Left cardiac atrium (tissue), 4 donors: ENCODE measurements at regions not wholly inside any gene's neighbourhood (a gene's known extent, or its start where the extent isn't known, plus 50 kb on each side); places are given as distances from the start of the nearest gene placed in this dataset.
A peak's percentile ranks its signal among the peaks of the same experiment; 100 is the strongest.

Experiments used
- ATAC-seq, 2 donors: fragments of 200-7000 bp; cut with Tn5 transposase; one replicate each; pipeline ENCODE4 v1.9.1; 2020; ENCODE audit warnings: mild to moderate bottlenecking in 2 of 2, moderate library complexity in 2 of 2
- DNase-seq: peaks from one replicate; pipeline ENCODE4 v3.0.0-alpha.2; 2020
- intact Hi-C, 2 donors: fragments of 100-400 bp; cut with DNase I; formaldehyde crosslinking; loops; one replicate each; pipeline versions ENCODE4 v1.14.1 to v1.15.1; 2022 to 2023
- donor health status: DM: no; HTN: yes; CAD: no.
- donor health status: DM: no; HTN: yes; CAD: no; lungs with severe emphysema.
- donor health status: DM: yes; HTN: yes; CAD: no.
- donor health status: Dilated cardiomyopathy.

DNA sequence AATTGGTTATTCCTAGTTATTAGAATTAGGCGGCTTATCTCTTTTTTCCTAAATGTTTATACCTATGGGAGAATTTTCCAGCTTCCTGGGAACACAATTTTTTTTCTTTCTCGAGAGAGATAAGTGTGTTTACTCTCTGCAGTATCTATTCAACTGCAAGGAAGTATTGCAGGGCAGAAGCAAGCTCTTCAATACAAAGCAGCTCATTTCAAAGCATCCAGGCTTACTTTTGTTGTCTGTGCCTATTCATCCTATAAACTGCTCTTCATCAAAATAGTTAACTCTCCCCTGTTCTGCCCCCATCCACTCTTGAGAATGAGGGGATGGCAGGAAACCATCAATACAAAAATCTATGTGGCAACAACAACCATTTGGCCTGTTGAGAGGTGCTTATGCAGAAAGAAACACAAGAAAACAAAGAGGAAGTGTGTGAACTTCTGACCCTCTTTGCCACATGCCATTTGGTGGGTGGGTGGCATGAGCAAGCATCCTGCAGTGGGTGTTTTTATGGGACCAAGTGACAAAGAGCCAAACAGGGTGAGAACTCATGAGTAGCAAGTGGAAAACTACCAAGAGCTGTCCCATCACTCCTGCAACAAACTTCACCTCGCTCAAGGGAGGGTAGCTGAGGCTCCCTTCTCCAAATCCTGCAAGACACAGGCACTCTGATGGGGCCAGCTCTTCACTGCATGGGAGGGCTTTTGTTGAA lies 50.6 kb upstream of the MRPS6 start:
- DNase-seq (no peak), ATAC-seq (peak in 1 of 2 donors; percentile 38)
- intact Hi-C loops = no loop called here

GRCh38 chr21:34021726-34022125 lies 51.7 kb upstream of the MRPS6 start:
- no peak for DNase-seq
- no peak for ATAC-seq
- intact Hi-C loops = no loop called here

- intact Hi-C loops = no loop called here
- ATAC-seq = no peak
- DNase-seq = no peak
Observed at GRCh38 chr21:34020983-34021553, 52.3 kb upstream of the MRPS6 start.

DNA sequence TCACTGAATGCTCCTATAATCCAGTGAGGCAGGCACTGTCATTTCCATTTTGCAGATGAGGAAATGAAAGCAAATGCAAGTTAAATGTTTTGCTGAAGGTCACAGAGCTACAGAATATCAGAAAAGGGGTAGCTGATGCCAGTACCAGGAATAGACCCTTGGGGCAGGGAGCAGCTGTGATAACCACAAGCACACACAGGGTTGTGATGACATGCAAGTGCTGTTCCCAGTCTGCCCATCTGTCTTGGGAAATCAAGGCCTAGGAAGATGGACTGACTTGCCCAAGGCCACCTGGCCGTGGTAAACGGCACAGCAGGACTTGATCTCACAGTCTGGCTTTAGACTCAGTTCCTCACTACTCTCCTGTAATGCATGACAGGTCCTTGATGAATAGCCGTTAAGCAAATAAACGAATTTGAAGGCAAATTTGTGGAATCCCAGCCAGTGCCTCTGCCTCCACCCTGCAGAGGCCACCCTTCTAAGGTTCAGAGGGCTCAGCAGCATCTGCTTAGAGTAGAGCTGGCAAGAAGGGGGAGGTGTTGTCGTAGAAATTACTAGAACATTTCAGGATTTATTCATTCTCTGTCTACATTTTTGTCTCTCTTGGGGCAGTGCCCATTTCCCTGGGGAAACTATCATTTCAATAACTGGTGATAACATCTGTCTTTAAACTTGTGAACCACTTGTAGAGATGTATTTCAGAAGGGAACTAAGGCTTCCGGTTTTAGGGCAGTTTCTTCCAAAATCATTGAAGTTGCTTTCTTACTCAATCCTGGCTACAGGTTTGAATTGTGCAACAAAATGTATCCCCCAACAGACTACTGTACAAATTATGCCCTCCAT lies 53.2 kb upstream of the MRPS6 start:
- DNase-seq (no peak), ATAC-seq (peak in 1 of 2 donors; percentile 63)
- intact Hi-C loops = no loop called here

DNA sequence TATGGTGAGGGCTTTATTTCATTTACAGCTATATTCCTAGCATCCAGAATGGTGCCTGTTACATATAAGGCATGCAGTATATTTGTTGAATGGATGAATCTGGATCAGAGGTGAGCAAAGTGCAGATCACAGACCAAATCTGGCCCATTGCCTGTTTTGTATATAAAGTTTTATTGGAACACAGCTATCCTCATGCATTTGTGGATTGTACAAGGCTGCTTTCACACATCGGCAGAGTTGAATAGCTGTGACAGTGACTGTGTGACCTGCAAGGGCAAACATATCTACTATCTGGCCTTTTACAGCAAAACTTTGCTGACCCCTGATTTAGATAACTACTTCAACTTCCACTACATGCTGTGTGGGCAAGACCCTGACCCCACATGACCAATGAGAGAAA lies 54.0 kb upstream of the MRPS6 start:
- no peak for DNase-seq
- no peak for ATAC-seq
- intact Hi-C loops = no loop called here

DNA sequence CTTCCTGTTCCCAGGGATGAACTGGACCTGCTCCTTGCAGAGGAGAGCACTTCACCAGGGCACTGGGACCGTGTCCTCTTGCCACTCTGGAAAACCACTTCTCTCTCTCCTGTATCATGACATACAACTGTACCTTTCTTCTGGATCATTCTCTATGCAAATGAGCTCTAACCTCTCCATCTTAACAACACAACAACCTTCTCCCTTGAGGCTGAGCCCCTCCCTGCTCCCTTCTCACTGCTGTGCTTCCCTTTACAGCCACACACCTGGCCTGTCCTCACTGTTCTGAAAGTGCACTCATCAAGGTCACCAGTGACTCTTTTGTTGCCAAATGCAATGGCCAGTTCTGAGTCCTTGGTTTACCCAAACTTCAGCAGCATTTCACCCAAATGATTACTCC lies 54.5 kb upstream of the MRPS6 start:
- DNase-seq (no peak), ATAC-seq (no peak)
- intact Hi-C loops = no loop called here

DNA sequence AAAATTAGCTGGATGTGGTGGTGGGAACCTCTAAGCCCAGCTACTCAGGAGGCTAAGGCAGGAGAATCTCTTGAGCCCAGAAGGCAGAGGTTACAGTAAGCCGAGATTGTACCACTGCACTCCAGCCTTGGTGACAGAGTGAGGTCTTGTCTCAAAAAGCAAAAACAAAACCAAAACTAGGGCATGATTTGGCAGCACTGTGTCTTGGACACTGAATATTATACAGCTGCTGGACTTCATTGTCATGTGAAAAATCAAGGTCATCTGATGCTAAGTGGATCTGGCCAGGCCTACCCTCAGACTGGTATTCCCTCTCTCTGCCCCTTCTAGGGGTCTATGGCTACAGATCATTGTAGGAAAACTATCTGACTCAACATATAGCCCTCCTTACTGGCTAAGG lies 55.2 kb upstream of the MRPS6 start:
- no peak for DNase-seq
- intact Hi-C loops = no loop called here
- ATAC-seq = no peak

GRCh38 chr21:34017039-34017961 lies 56.1 kb upstream of the MRPS6 start:
- intact Hi-C loops = no loop called here
- DNase-seq (no peak), ATAC-seq (no peak)

- intact Hi-C loops = no loop called here
- DNase-seq (no peak), ATAC-seq (peak; percentile 39 to 74)
Observed at GRCh38 chr21:34012640-34013039, 60.7 kb upstream of the MRPS6 start.

DNA sequence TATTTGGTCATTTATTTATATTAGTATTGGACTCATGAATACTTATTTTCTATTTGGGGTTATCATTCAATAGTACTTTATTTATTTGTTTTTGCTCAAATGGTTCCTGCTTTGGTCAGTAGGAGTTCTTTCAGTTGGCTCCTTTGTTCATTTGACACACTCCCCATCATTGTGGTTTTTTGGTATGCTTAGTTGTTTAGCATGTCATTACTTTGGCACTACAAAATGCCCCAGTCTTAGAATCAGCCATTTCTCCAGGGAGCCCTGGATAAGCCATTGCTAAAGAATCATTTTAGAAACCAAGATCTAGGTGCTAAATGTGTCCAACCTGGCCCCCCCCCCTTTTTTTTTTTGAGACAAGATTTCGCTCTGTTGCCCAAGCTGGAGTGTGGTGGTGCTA lies 61.7 kb upstream of the MRPS6 start:
- no peak for DNase-seq
- ATAC-seq = no peak
- intact Hi-C loops = no loop called here

GRCh38 chr21:34009193-34009592 lies 64.2 kb upstream of the MRPS6 start:
- ATAC-seq = no peak
- intact Hi-C loops = no loop called here
- DNase-seq = no peak

DNA sequence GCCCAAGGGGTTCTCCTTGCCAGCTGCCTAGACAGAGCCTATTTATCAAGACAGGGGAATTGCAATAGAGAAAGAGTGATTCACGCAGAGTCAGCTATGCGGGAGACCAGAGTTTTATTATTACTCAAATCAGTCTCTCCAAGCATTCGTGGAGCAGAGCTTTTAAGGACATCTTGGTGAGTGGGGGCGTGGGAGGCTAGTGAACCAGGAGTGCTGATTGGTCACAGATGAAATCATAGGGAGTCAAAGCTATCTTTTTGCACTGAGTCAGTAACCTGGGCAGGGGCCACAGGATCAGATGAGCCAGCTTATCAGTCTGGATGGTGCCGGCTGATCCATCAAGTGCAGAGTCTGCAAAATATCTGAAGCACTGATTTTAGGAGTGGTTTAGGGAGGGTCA lies 64.8 kb upstream of the MRPS6 start:
- no peak for DNase-seq
- peak in 1 of 2 donors; percentile 68 for ATAC-seq
- intact Hi-C loops = no loop called here

GRCh38 chr21:34006611-34007168 lies 66.7 kb upstream of the MRPS6 start:
- DNase-seq = no peak
- no peak for ATAC-seq
- intact Hi-C loops = no loop called here

DNA sequence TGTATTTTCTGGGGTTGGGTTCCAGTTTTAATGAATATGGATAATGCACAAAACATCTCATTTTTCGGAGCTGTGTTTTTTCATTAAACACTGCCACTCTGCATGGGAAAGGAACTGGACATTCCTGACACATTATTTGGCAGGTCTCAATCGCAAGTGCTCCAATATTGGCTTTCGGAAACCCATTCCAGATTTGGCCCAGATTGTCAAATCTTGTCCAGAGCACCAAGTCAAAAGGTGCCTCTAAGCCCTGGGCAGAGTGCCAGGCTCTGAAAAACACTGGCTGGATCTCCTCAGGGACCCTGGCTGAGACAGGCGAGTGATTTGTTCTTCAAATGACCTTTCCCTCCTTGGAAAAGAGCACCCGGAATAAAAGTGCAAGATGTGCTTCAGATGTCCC lies 68.4 kb upstream of the MRPS6 start:
- ATAC-seq (peak; percentile 49 to 63), DNase-seq (peak; percentile 61)
- intact Hi-C loops = no loop called here

DNA sequence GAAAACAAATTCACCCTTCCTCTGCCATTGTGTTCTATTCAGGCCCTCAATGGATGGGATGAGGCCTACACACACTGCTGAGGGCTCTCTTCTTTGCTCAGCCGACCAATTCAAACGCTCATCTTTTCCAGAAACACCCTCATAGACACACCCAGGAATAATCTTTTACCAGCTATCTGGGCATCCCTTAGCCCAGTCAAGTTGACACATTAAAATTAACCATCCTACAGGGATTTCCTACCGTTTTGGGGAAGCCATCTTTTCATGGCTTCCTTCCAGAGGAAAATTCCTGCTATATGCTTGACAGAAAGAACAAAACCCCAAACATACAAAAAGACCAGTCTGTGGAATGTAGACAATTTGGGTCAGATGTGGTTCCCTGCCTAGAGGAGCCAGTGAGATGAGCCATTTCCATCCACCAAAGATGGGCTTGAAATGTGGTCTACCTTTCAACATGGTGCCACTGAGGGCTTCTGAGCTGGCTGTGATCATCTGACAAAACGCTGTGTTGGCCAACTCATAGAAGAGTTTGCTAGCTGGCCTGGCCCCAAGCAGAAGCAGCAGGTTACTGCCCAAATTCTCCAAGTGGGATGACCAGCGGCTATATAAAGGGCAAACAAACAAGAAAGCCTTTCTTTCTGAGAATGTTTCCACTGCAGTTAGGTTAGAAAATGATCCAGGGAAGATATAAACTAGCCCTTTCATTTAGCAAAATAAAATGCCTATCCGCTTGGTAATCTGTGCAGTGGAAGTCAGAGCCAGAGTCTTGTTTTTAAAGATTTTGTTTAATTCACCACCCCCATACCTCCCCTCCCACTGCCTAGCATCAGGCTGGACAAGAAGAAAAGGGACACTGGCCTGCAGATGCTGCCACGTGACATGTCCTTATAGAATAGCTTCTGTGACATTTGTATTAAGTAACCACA lies 69.1 kb upstream of the MRPS6 start:
- DNase-seq (peak; percentile 37), ATAC-seq (peak; percentile 41 to 52)
- intact Hi-C loops = no loop called here

- ATAC-seq (no peak), DNase-seq (no peak)
- intact Hi-C loops = no loop called here
Observed at GRCh38 chr21:34003428-34003827, 70.0 kb upstream of the MRPS6 start.

DNA sequence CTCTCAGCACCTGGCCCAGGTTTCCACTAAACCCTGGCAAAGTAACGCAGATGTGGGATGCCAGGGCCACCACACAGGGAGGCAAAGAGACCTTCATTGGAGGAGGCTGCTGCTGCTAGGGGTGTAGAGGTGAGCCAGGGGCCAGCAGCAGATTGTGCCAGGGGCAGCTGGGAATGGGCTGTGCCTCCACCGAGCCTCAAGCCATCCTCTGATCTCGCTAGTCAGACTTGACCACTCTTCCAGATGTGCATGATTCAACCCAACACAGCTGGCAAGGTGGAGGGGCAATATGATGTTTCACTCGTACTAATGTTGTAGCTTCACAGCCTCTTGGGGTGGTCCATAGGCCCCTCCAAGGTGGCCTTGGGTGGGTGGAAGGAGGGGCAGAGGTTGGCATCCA lies 73.0 kb upstream of the MRPS6 start:
- ATAC-seq (no peak), DNase-seq (no peak)
- intact Hi-C loops = no loop called here

DNA sequence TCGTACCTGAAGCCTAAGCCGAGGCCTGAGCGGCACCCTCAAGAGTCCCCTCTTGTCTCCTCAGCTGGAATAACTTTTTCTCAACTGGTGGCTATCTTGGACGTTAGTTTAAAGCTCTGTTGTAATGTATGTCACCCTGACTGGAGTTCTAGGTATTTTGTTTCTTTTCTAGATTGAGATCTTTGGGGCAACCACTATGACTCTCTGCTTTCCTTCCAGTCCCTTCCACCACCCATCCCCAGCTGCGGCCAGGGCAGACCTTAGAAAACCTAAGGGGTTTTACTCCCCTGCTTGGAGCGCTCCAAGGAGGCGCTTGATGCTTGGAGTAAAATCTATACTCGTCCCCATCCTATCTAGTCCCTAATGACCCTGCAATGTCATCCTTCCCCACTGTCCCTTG lies 74.6 kb upstream of the MRPS6 start:
- no peak for DNase-seq
- no peak for ATAC-seq
- intact Hi-C loops = no loop called here
